ENCODE measurements at regions not wholly inside any gene's neighbourhood (a gene's known extent, or its start where the extent isn't known, plus 50 kb on each side); places are given as distances from the start of the nearest gene placed in this dataset.

DNA sequence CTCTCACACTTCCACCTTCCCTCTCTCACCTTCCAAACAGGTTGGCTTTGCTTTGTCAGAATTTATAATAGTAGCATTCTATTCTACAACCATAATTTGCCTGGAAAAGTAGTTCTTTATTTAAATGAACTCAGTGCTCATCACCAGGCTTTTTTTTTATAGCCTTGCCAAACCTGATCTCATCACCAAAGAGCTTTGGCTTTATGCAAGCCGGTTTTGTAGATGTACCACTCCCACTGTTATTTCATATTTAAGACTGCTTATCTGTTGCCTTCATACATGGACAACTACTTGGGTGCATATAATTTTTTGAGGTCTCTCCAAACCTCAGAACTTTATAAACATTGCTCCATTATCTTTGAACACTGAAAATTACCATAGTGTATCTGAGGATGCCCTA lies 246.1 kb upstream of the PPP2R3A start:
- TF ChIP-seq, protein P1, sequence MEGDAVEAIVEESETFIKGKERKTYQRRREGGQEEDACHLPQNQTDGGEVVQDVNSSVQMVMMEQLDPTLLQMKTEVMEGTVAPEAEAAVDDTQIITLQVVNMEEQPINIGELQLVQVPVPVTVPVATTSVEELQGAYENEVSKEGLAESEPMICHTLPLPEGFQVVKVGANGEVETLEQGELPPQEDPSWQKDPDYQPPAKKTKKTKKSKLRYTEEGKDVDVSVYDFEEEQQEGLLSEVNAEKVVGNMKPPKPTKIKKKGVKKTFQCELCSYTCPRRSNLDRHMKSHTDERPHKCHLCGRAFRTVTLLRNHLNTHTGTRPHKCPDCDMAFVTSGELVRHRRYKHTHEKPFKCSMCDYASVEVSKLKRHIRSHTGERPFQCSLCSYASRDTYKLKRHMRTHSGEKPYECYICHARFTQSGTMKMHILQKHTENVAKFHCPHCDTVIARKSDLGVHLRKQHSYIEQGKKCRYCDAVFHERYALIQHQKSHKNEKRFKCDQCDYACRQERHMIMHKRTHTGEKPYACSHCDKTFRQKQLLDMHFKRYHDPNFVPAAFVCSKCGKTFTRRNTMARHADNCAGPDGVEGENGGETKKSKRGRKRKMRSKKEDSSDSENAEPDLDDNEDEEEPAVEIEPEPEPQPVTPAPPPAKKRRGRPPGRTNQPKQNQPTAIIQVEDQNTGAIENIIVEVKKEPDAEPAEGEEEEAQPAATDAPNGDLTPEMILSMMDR (conservative IDR thresholded peaks at IDR 0.05; ENCODE audit: low read depth, low read length), result no peak
- no peak for TF ChIP-seq MAFK (IDR thresholded peaks at IDR 0.05; ENCODE audit: low read depth, low read length)
- no peak for TF ChIP-seq ELK1 (IDR thresholded peaks at IDR 0.05; ENCODE audit: borderline replicate concordance, low read depth, low read length)
- no peak for TF ChIP-seq CEBPB (IDR thresholded peaks at IDR 0.05; ENCODE audit: low read depth, low read length)
- TF ChIP-seq POLR2A (IDR thresholded peaks at IDR 0.05; ENCODE audit: low read depth, low read length), result no peak
- TF ChIP-seq RFX5 (IDR thresholded peaks at IDR 0.05; ENCODE audit: low read depth, low read length), result no peak
- TF ChIP-seq CHD1 (IDR thresholded peaks at IDR 0.05; ENCODE audit: low read depth, low read length), result no peak
